ENCODE measurements at regions not wholly inside any gene's neighbourhood (a gene's known extent, or its start where the extent isn't known, plus 50 kb on each side); places are given as distances from the start of the nearest gene placed in this dataset.

- Mint-ChIP-seq H3K9me3 (peaks cover 18% of the 10 kb centered on the region), H3K36me3 (no peaks in the 10 kb centered on the region), H3K4me1 (no peaks in the 10 kb centered on the region), H3K27me3 (peaks cover 1% of the 10 kb centered on the region), H3K4me3 (no peak overlapping the region), H3K27ac (no peak overlapping the region)
These were observed 442.4 kb downstream of the KIF4B start for GRCh38 chr5:155455791-155456514.

- H3K27me3 Mint-ChIP-seq = peaks cover 1% of the 10 kb centered on the region
- no peaks in the 10 kb centered on the region for H3K4me1 Mint-ChIP-seq
- H3K36me3 Mint-ChIP-seq = no peaks in the 10 kb centered on the region
- H3K4me3 Mint-ChIP-seq = no peak overlapping the region
- H3K9me3 Mint-ChIP-seq = peaks cover 11% of the 10 kb centered on the region
- no peak overlapping the region for H3K27ac Mint-ChIP-seq
These were observed 446.4 kb downstream of the KIF4B start for GRCh38 chr5:155459889-155460500.

- no peaks in the 10 kb centered on the region for H3K4me1 Mint-ChIP-seq
These were observed 447.0 kb downstream of the KIF4B start for GRCh38 chr5:155460501-155460931.

GRCh38 chr5:155461304-155461703, 447.7 kb downstream of the KIF4B start:
- Mint-ChIP-seq H3K27ac (no peak overlapping the region), H3K4me3 (no peak overlapping the region), H3K27me3 (peaks cover 1% of the 10 kb centered on the region), H3K36me3 (no peaks in the 10 kb centered on the region), H3K9me3 (peaks cover 18% of the 10 kb centered on the region), H3K4me1 (no peaks in the 10 kb centered on the region)

More at GRCh38 chr5:155460501-155460931, 447.0 kb downstream of the KIF4B start:
- no peaks in the 10 kb centered on the region for H3K36me3 Mint-ChIP-seq
- H3K4me3 Mint-ChIP-seq = no peak overlapping the region
- no peak overlapping the region for H3K27ac Mint-ChIP-seq
- H3K27me3 Mint-ChIP-seq = peaks cover 1% of the 10 kb centered on the region
- peaks cover 15% of the 10 kb centered on the region for H3K9me3 Mint-ChIP-seq

- Mint-ChIP-seq H3K9me3 (peaks cover 14% of the 10 kb centered on the region), H3K27ac (no peak overlapping the region), H3K4me3 (no peak overlapping the region), H3K27me3 (peaks cover 1% of the 10 kb centered on the region), H3K36me3 (no peaks in the 10 kb centered on the region), H3K4me1 (no peaks in the 10 kb centered on the region)
These were observed 453.3 kb downstream of the KIF4B start for GRCh38 chr5:155466851-155467250.

GRCh38 chr5:155471027-155471426, 457.5 kb downstream of the KIF4B start:
- no peaks in the 10 kb centered on the region for H3K4me1 Mint-ChIP-seq
- no peak overlapping the region for H3K27ac Mint-ChIP-seq
- peaks cover 1% of the 10 kb centered on the region for H3K27me3 Mint-ChIP-seq
- H3K4me3 Mint-ChIP-seq = no peak overlapping the region
- no peaks in the 10 kb centered on the region for H3K36me3 Mint-ChIP-seq
- peaks cover under 1% of the 10 kb centered on the region for H3K9me3 Mint-ChIP-seq

GRCh38 chr5:155472780-155473179, 459.2 kb downstream of the KIF4B start:
- Mint-ChIP-seq H3K27ac (no peak overlapping the region), H3K36me3 (no peaks in the 10 kb centered on the region), H3K4me1 (no peaks in the 10 kb centered on the region), H3K27me3 (no peaks in the 10 kb centered on the region), H3K9me3 (peaks cover 5% of the 10 kb centered on the region), H3K4me3 (no peak overlapping the region)

GRCh38 chr5:155475318-155475717, 461.8 kb downstream of the KIF4B start:
- Mint-ChIP-seq H3K27ac (no peak overlapping the region), H3K27me3 (no peaks in the 10 kb centered on the region)

GRCh38 chr5:155480731-155481131, 467.2 kb downstream of the KIF4B start:
- Mint-ChIP-seq H3K36me3 (no peaks in the 10 kb centered on the region), H3K4me3 (peak overlapping the region; percentile 6), H3K27ac (no peak overlapping the region), H3K9me3 (peaks cover 5% of the 10 kb centered on the region), H3K4me1 (no peaks in the 10 kb centered on the region), H3K27me3 (no peaks in the 10 kb centered on the region)

More at GRCh38 chr5:155475318-155475717, 461.8 kb downstream of the KIF4B start:
- Mint-ChIP-seq H3K4me1 (no peaks in the 10 kb centered on the region), H3K4me3 (no peak overlapping the region), H3K9me3 (peaks cover 5% of the 10 kb centered on the region), H3K36me3 (no peaks in the 10 kb centered on the region)

- Mint-ChIP-seq H3K4me3 (no peak overlapping the region), H3K4me1 (no peaks in the 10 kb centered on the region), H3K9me3 (peaks cover 3% of the 10 kb centered on the region), H3K36me3 (no peaks in the 10 kb centered on the region), H3K27ac (no peak overlapping the region), H3K27me3 (no peaks in the 10 kb centered on the region)
These were observed 467.6 kb downstream of the KIF4B start for GRCh38 chr5:155481182-155481581.

GRCh38 chr5:155482428-155482827, 468.9 kb downstream of the KIF4B start:
- Mint-ChIP-seq H3K4me3 (no peak overlapping the region), H3K4me1 (no peaks in the 10 kb centered on the region), H3K27ac (no peak overlapping the region), H3K9me3 (no peaks in the 10 kb centered on the region), H3K36me3 (no peaks in the 10 kb centered on the region), H3K27me3 (no peaks in the 10 kb centered on the region)

GRCh38 chr5:155485386-155485785, 471.8 kb downstream of the KIF4B start:
- Mint-ChIP-seq H3K4me1 (no peaks in the 10 kb centered on the region), H3K27me3 (no peaks in the 10 kb centered on the region), H3K9me3 (no peaks in the 10 kb centered on the region), H3K27ac (no peak overlapping the region), H3K4me3 (no peak overlapping the region), H3K36me3 (no peaks in the 10 kb centered on the region)

- H3K36me3 Mint-ChIP-seq = no peaks in the 10 kb centered on the region
- no peak overlapping the region for H3K27ac Mint-ChIP-seq
- no peak overlapping the region for H3K4me3 Mint-ChIP-seq
- H3K9me3 Mint-ChIP-seq = no peaks in the 10 kb centered on the region
- no peaks in the 10 kb centered on the region for H3K4me1 Mint-ChIP-seq
- H3K27me3 Mint-ChIP-seq = no peaks in the 10 kb centered on the region
These were observed 476.4 kb downstream of the KIF4B start for GRCh38 chr5:155489949-155490348.

GRCh38 chr5:155492191-155492590, 478.6 kb downstream of the KIF4B start:
- Mint-ChIP-seq H3K4me3 (no peak overlapping the region), H3K9me3 (no peaks in the 10 kb centered on the region), H3K4me1 (no peaks in the 10 kb centered on the region), H3K36me3 (no peaks in the 10 kb centered on the region), H3K27ac (no peak overlapping the region), H3K27me3 (no peaks in the 10 kb centered on the region)

- no peak overlapping the region for H3K27ac Mint-ChIP-seq
- H3K27me3 Mint-ChIP-seq = peaks cover 4% of the 10 kb centered on the region
- H3K9me3 Mint-ChIP-seq = no peaks in the 10 kb centered on the region
- no peak overlapping the region for H3K4me3 Mint-ChIP-seq
- H3K4me1 Mint-ChIP-seq = no peaks in the 10 kb centered on the region
- H3K36me3 Mint-ChIP-seq = no peaks in the 10 kb centered on the region
These were observed 491.1 kb downstream of the KIF4B start for GRCh38 chr5:155504606-155505005.

- H3K4me1 Mint-ChIP-seq = no peaks in the 10 kb centered on the region
- no peaks in the 10 kb centered on the region for H3K36me3 Mint-ChIP-seq
- H3K27ac Mint-ChIP-seq = no peak overlapping the region
- peaks cover 1% of the 10 kb centered on the region for H3K27me3 Mint-ChIP-seq
- H3K9me3 Mint-ChIP-seq = no peaks in the 10 kb centered on the region
- no peak overlapping the region for H3K4me3 Mint-ChIP-seq
These were observed 493.8 kb downstream of the KIF4B start for GRCh38 chr5:155507363-155507762.

Data from activated naive CD4-positive, alpha-beta T cell treated with anti-CD3 and anti-CD28 coated beads, Interleukin-2, amount 50 U/mL, for 24 hours (primary cell).